Urinary bladder (tissue), 3 donors: ENCODE measurements at regions not wholly inside any gene's neighbourhood (a gene's known extent, or its start where the extent isn't known, plus 50 kb on each side); places are given as distances from the start of the nearest gene placed in this dataset.
"Not testable (repeated sequence)": the region's sequence is repeated elsewhere in the genome, so short reads cannot be mapped to it uniquely, and the experiment has no call there.

Experiments used
- DNase-seq: peaks from one replicate; pipeline ENCODE4 v3.0.0-alpha.2; 2015; ENCODE audit errors: extremely low spot score
- H3K27ac ChIP-seq: one replicate; pipeline ENCODE4 v1.5.1; 2013; ENCODE audit warnings: low read depth, mild to moderate bottlenecking, moderate library complexity
- H3K36me3 ChIP-seq: one replicate; pipeline ENCODE4 v1.6.1; 2013; ENCODE audit warnings: mild to moderate bottlenecking, moderate library complexity; ENCODE audit not compliant: insufficient read depth
- H3K4me1 ChIP-seq: one replicate; pipeline ENCODE4 v1.6.1; 2013; ENCODE audit warnings: mild to moderate bottlenecking, moderate library complexity; ENCODE audit not compliant: insufficient read depth
- H3K4me3 ChIP-seq: one replicate; pipeline ENCODE4 v1.5.1; 2013; ENCODE audit warnings: low read depth, low read length
- WGBS: extraction: QIAGEN DNeasy Blood & Tissue Kit; methylation state at CpG from one replicate; pipeline ENCODE4 v1.1.7; 2013; 5-methylcytosine and 5-hydroxymethylcytosine counted together
- donor health status: healthy with polysubstance abuse.
- donor health status: healthy.

DNA sequence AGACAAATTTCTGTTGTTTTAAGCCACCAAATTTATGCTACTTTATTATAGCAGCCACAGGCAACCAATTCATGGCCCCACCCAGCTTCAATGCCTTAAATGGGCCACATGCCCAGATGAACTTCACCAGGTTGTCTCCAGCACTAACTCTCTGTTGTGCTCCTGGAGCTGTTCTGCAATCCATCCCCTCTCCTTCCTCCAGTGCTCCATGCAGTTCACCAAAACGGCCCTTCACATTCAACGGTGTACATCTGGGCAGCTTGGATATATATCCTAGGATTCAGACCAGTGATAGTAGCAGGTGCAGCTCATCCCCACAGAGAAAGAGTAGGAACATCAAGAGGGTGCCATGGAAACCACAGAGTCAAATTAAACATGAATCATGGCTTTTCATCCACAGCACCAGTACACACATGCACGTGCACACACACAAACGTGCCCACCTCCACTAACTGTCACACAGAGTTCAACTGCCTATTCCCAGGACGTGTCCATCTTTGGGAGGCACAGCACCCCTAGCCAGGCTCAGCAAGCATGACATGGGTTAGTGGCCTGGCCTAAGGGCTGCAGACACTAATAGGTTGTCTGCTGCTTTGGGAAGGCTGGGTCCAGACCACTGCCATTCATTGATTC, 134.5 kb downstream of the MED10 start:
- 77% methylated on average over 5 of the region's 5 CpGs for WGBS
- Histone ChIP-seq H3K4me3 (no peak overlapping the region), H3K27ac (no peak overlapping the region), H3K36me3 (no peaks in the 10 kb centered on the region), H3K4me1 (no peaks in the 10 kb centered on the region)
- no peak for DNase-seq

- H3K36me3 ChIP-seq, H3K4me3 ChIP-seq, DNase-seq, H3K27ac ChIP-seq, H3K4me1 ChIP-seq: not testable (repeated sequence)
These were observed 137.3 kb downstream of the MED10 start for GRCh38 chr5:6241056-6241455.

GRCh38 chr5:6236858-6237481, 141.4 kb downstream of the MED10 start:
- Histone ChIP-seq H3K4me3 (no peak overlapping the region), H3K4me1 (no peaks in the 10 kb centered on the region), H3K36me3 (no peaks in the 10 kb centered on the region), H3K27ac (no peak overlapping the region)
- DNase-seq, result no peak
- 89% methylated on average over 8 of the region's 8 CpGs for WGBS

DNA sequence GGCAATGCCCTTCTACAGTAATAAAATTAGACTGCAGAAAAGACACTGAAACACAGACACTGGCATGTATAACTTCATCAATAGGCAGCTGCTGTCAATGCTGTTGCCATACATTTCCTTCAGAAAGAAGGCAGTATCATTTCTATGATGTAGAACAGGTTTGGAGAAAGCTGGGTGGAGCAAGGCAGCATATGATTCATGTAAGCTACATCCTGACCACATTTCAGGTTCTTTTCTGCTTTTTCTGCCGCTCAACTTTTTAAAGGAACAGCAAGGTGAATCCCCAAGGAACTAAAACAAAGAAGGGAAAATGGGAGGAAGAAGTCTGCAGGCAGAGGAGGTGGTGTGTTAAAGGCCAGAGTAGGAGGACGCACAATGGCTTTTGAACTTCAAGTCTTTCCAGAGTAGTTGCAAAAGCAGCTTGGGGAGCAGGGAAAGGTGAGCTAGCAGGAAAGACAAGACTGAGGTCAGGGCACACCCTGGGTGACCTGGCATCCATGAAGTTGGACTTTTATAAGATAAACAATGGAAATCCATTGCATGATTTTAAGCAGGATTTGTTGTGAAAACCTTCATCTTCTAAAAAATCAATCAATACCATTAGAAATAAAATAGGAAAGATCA, 142.1 kb downstream of the MED10 start:
- no peak overlapping the region for H3K27ac ChIP-seq
- 85% methylated on average over 2 of the region's 2 CpGs for WGBS
- H3K4me3 ChIP-seq, result no peak overlapping the region
- DNase-seq, result no peak
- H3K4me1 ChIP-seq, result no peaks in the 10 kb centered on the region
- no peaks in the 10 kb centered on the region for H3K36me3 ChIP-seq

GRCh38 chr5:6235726-6236125, 142.6 kb downstream of the MED10 start:
- Histone ChIP-seq H3K4me1 (no peaks in the 10 kb centered on the region), H3K27ac (no peak overlapping the region), H3K36me3 (no peaks in the 10 kb centered on the region), H3K4me3 (no peak overlapping the region)
- 77% methylated on average over 3 of the region's 3 CpGs for WGBS
- DNase-seq, result no peak

GRCh38 chr5:6228257-6229250, 149.8 kb downstream of the MED10 start:
- 72% methylated on average over 23 of the region's 23 CpGs for WGBS
- no peak for DNase-seq

DNA sequence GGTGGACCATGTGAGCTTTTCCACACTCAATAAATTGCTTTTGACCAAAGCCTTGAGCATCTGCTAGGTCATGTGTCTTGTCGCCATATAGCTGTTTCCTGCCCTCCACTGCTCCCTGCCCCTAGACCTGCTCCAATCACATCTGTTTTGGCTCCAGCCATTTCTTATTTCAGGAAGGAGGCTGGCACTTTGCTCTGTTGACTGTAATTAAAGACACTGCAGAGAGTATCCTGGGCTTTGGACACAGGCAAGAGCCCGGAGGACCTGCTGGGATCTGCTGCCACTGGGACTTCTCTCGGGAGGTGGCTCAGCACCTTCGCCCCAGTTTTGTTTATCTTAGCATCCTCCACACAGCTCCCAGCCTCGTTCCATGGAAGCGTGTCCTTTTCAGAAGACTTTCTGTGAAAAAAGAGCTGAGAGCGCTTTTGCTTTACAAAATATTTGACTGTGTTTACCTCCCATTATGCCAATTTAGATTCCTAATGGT, 153.2 kb downstream of the MED10 start:
- Histone ChIP-seq H3K4me1 (no peaks in the 10 kb centered on the region), H3K4me3 (no peak overlapping the region), H3K36me3 (no peaks in the 10 kb centered on the region), H3K27ac (no peak overlapping the region)
- WGBS, result 71% methylated on average over 7 of the region's 7 CpGs
- no peak for DNase-seq

More at GRCh38 chr5:6228257-6229250, 149.8 kb downstream of the MED10 start:
- no peaks in the 10 kb centered on the region for H3K4me1 ChIP-seq
- H3K27ac ChIP-seq, result no peak overlapping the region
- H3K36me3 ChIP-seq, result no peaks in the 10 kb centered on the region
- no peak overlapping the region for H3K4me3 ChIP-seq

- no peak for DNase-seq
- no peak overlapping the region for H3K4me3 ChIP-seq
- no peaks in the 10 kb centered on the region for H3K4me1 ChIP-seq
- no peak overlapping the region for H3K27ac ChIP-seq
- H3K36me3 ChIP-seq, result no peaks in the 10 kb centered on the region
- 88% methylated on average over 5 of the region's 5 CpGs for WGBS
These were observed 153.9 kb downstream of the MED10 start for GRCh38 chr5:6224406-6224805.

GRCh38 chr5:6222899-6223298, 155.4 kb downstream of the MED10 start:
- no peak for DNase-seq
- H3K4me3 ChIP-seq, result no peak overlapping the region
- 92% methylated on average over 2 of the region's 2 CpGs for WGBS
- H3K27ac ChIP-seq, result no peak overlapping the region
- H3K36me3 ChIP-seq, result no peaks in the 10 kb centered on the region
- H3K4me1 ChIP-seq, result no peaks in the 10 kb centered on the region

GRCh38 chr5:6222121-6222520, 156.2 kb downstream of the MED10 start:
- Histone ChIP-seq H3K4me3 (no peak overlapping the region), H3K4me1 (no peaks in the 10 kb centered on the region), H3K27ac (no peak overlapping the region), H3K36me3 (no peaks in the 10 kb centered on the region)
- 73% methylated on average over 7 of the region's 7 CpGs for WGBS
- DNase-seq, result no peak

GRCh38 chr5:6221141-6221626, 157.2 kb downstream of the MED10 start:
- no peak for DNase-seq
- H3K36me3 ChIP-seq, result no peaks in the 10 kb centered on the region
- no peak overlapping the region for H3K27ac ChIP-seq
- H3K4me3 ChIP-seq, result no peak overlapping the region
- no peaks in the 10 kb centered on the region for H3K4me1 ChIP-seq
- 91% methylated on average over 6 of the region's 6 CpGs for WGBS

- no peaks in the 10 kb centered on the region for H3K36me3 ChIP-seq
- no peak overlapping the region for H3K27ac ChIP-seq
- H3K4me1 ChIP-seq, result no peaks in the 10 kb centered on the region
- WGBS, result 52% methylated on average over 15 of the region's 15 CpGs
- H3K4me3 ChIP-seq, result no peak overlapping the region
- no peak for DNase-seq
These were observed 157.8 kb downstream of the MED10 start for GRCh38 chr5:6220346-6221088.

GRCh38 chr5:6218517-6218916, 159.8 kb downstream of the MED10 start:
- Histone ChIP-seq H3K27ac (no peak overlapping the region), H3K4me1 (no peaks in the 10 kb centered on the region), H3K4me3 (no peak overlapping the region), H3K36me3 (no peaks in the 10 kb centered on the region)
- whole genome bisulfite sequencing, result 67% methylated on average over 6 of the region's 6 CpGs
- no peak for DNase-seq
